ENCODE measurements at regions not wholly inside any gene's neighbourhood (a gene's known extent, or its start where the extent isn't known, plus 50 kb on each side); places are given as distances from the start of the nearest gene placed in this dataset.

GRCh38 chr3:148197061-148197460, 500.6 kb upstream of the AGTR1 start:
- no peak for DNase-seq (ENCODE audit: extremely low spot score)
- CTCF ChIA-PET: no interaction called here
- no peak for TF ChIP-seq FOXM1 (IDR thresholded peaks at IDR 0.05; ENCODE audit: borderline replicate concordance)
- TF ChIP-seq TARDBP (IDR thresholded peaks at IDR 0.05): no peak
- TF ChIP-seq NFRKB (IDR thresholded peaks at IDR 0.05): no peak
- TF ChIP-seq ARNT (IDR thresholded peaks at IDR 0.05): no peak
- no peak for TF ChIP-seq LEF1 (IDR thresholded peaks at IDR 0.05; ENCODE audit: borderline replicate concordance)
- no peak for TF ChIP-seq L3MBTL2 (conservative IDR thresholded peaks at IDR 0.05)
- POLR2A ChIA-PET: no interaction called here

GRCh38 chr3:148202386-148202785, 495.3 kb upstream of the AGTR1 start:
- no peak for TF ChIP-seq BHLHE40 (IDR thresholded peaks at IDR 0.05; ENCODE audit: borderline replicate concordance)
- no peak for TF ChIP-seq SP1 (IDR thresholded peaks at IDR 0.05)
- TF ChIP-seq ELF4 (IDR thresholded peaks at IDR 0.05): no peak
- TF ChIP-seq HDGF (IDR thresholded peaks at IDR 0.05; ENCODE audit: borderline replicate concordance): no peak
- TF ChIP-seq PKNOX1 (IDR thresholded peaks at IDR 0.05): no peak
- ChIA-PET CTCF (interaction anchor here (0.6 kb wide), 1 partner anchor 116 kb away, joined by 3 read pairs; no protein-coding TSS in a partner anchor), POLR2A (no interaction called here)
- no peak for DNase-seq (ENCODE audit: extremely low spot score)

- ChIA-PET CTCF (interaction anchor here (0.6 to 0.7 kb wide), 2 partner anchors 976 to 1164 kb away, joined by 3 to 6 read pairs; no protein-coding TSS in a partner anchor), POLR2A (no interaction called here)
- TF ChIP-seq CTBP1 (IDR thresholded peaks at IDR 0.05; ENCODE audit: borderline replicate concordance) (no peak), FOXA1 (IDR thresholded peaks at IDR 0.05) (no peak), HDGF (IDR thresholded peaks at IDR 0.05; ENCODE audit: borderline replicate concordance) (no peak), LEF1 (IDR thresholded peaks at IDR 0.05; ENCODE audit: borderline replicate concordance) (no peak), ELF4 (IDR thresholded peaks at IDR 0.05) (no peak), SP1 (IDR thresholded peaks at IDR 0.05) (no peak)
- DNase-seq (ENCODE audit: extremely low spot score): no peak
Observed at GRCh38 chr3:148203297-148204010, 494.2 kb upstream of the AGTR1 start.

- DNase-seq (ENCODE audit: extremely low spot score): no peak
- ChIA-PET CTCF (interaction anchor here (0.6 kb wide), 1 partner anchor 1165 kb away, joined by 3 read pairs; no protein-coding TSS in a partner anchor), POLR2A (no interaction called here)
- TF ChIP-seq SP1 (IDR thresholded peaks at IDR 0.05) (no peak), ZNF384 (IDR thresholded peaks at IDR 0.05) (no peak)
Observed at GRCh38 chr3:148204131-148204530, 493.6 kb upstream of the AGTR1 start.

- TF ChIP-seq ARNT (IDR thresholded peaks at IDR 0.05) (no peak), PKNOX1 (IDR thresholded peaks at IDR 0.05) (no peak), NFRKB (IDR thresholded peaks at IDR 0.05) (no peak), CTBP1 (IDR thresholded peaks at IDR 0.05; ENCODE audit: borderline replicate concordance) (no peak), ZNF384 (IDR thresholded peaks at IDR 0.05) (no peak), ELF4 (IDR thresholded peaks at IDR 0.05) (no peak), FOXM1 (IDR thresholded peaks at IDR 0.05; ENCODE audit: borderline replicate concordance) (no peak), L3MBTL2 (conservative IDR thresholded peaks at IDR 0.05) (no peak), HDGF (IDR thresholded peaks at IDR 0.05; ENCODE audit: borderline replicate concordance) (no peak), SUZ12 (IDR thresholded peaks at IDR 0.05) (no peak), FOXA1 (IDR thresholded peaks at IDR 0.05) (no peak), TARDBP (IDR thresholded peaks at IDR 0.05) (no peak), BHLHE40 (IDR thresholded peaks at IDR 0.05; ENCODE audit: borderline replicate concordance) (no peak), FOXK2 (IDR thresholded peaks at IDR 0.05) (no peak), SP1 (IDR thresholded peaks at IDR 0.05) (no peak), LEF1 (IDR thresholded peaks at IDR 0.05; ENCODE audit: borderline replicate concordance) (no peak)
- ChIA-PET POLR2A (no interaction called here), CTCF (interaction anchor here (0.8 kb wide), 1 partner anchor 10 kb away, joined by 3 read pairs; no protein-coding TSS in a partner anchor)
- no peak for DNase-seq (ENCODE audit: extremely low spot score)
Observed at GRCh38 chr3:148205977-148206376, 491.7 kb upstream of the AGTR1 start.

- POLR2A ChIA-PET: no interaction called here
- TF ChIP-seq SUZ12 (IDR thresholded peaks at IDR 0.05) (no peak), TARDBP (IDR thresholded peaks at IDR 0.05) (no peak), FOXM1 (IDR thresholded peaks at IDR 0.05; ENCODE audit: borderline replicate concordance) (no peak), HDGF (IDR thresholded peaks at IDR 0.05; ENCODE audit: borderline replicate concordance) (no peak), NFRKB (IDR thresholded peaks at IDR 0.05) (no peak), CTBP1 (IDR thresholded peaks at IDR 0.05; ENCODE audit: borderline replicate concordance) (no peak), PKNOX1 (IDR thresholded peaks at IDR 0.05) (no peak), ELF4 (IDR thresholded peaks at IDR 0.05) (no peak), ZNF384 (IDR thresholded peaks at IDR 0.05) (no peak), SP1 (IDR thresholded peaks at IDR 0.05) (no peak)
- DNase-seq (ENCODE audit: extremely low spot score): no peak
- CTCF ChIA-PET: no interaction called here
Observed at GRCh38 chr3:148206446-148206845, 491.3 kb upstream of the AGTR1 start.

- DNase-seq (ENCODE audit: extremely low spot score): no peak
- ChIA-PET POLR2A (no interaction called here), CTCF (no interaction called here)
- no peak for TF ChIP-seq HDGF (IDR thresholded peaks at IDR 0.05; ENCODE audit: borderline replicate concordance)
- no peak for TF ChIP-seq CTBP1 (IDR thresholded peaks at IDR 0.05; ENCODE audit: borderline replicate concordance)
- no peak for TF ChIP-seq FOXM1 (IDR thresholded peaks at IDR 0.05; ENCODE audit: borderline replicate concordance)
- TF ChIP-seq TARDBP (IDR thresholded peaks at IDR 0.05): no peak
- no peak for TF ChIP-seq ELF4 (IDR thresholded peaks at IDR 0.05)
- TF ChIP-seq NFRKB (IDR thresholded peaks at IDR 0.05): no peak
- no peak for TF ChIP-seq FOXA1 (IDR thresholded peaks at IDR 0.05)
- TF ChIP-seq ZNF384 (IDR thresholded peaks at IDR 0.05): no peak
- TF ChIP-seq FOXK2 (IDR thresholded peaks at IDR 0.05): no peak
- no peak for TF ChIP-seq SUZ12 (IDR thresholded peaks at IDR 0.05)
- no peak for TF ChIP-seq SP1 (IDR thresholded peaks at IDR 0.05)
- TF ChIP-seq L3MBTL2 (conservative IDR thresholded peaks at IDR 0.05): no peak
- TF ChIP-seq ARNT (IDR thresholded peaks at IDR 0.05): no peak
- TF ChIP-seq PKNOX1 (IDR thresholded peaks at IDR 0.05): no peak
Observed at GRCh38 chr3:148208975-148209374, 488.7 kb upstream of the AGTR1 start.

All from HEK293T (cell line).